ENCODE measurements at regions not wholly inside any gene's neighbourhood (a gene's known extent, or its start where the extent isn't known, plus 50 kb on each side); places are given as distances from the start of the nearest gene placed in this dataset.
A peak's percentile ranks its signal among the peaks of the same experiment; 100 is the strongest.
"Not testable (repeated sequence)": the region's sequence is repeated elsewhere in the genome, so short reads cannot be mapped to it uniquely, and the experiment has no call there.

DNA sequence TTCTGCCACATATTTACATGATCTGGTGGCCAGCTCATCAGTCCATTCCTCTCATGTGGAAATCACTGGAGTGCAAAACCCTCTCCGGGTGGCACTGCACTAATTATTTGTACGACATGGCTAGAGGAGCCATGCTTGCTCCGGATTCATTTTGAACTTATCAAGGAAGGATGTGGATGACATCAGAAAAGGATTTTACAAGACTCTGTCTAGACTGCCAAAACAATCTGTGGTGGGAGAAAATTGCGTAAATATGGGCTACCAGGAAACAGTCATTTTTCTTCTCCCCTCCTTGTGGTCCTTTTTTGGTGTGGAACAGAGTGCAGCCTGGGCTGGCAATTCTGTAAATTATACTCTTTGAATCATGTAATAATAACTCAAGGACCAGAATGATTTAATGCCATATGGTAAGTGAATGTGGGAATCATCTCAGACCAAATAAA is 123.4 kb upstream of the IFNE start:
- peak; percentile 95 for DNase-seq

DNA sequence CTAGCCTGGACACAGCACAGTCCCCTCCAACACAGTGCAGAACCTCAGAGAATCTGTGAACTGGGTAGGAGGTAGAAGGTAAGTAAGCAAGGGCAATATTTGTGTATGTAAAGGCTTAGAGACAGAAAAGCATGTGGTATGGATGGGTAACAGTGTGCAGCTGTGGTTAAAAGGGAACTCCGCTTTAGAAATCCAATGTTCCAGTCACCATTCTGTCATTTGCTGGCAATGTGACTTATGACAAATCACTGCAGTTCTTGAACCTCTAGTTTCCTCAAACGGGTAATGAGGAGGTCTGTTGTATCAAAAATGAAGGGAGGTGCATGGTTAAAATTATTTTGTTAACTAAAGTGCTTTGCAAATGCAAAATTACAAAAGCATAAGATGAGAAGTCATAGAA is 125.5 kb upstream of the IFNE start:
- no peak for DNase-seq

DNA sequence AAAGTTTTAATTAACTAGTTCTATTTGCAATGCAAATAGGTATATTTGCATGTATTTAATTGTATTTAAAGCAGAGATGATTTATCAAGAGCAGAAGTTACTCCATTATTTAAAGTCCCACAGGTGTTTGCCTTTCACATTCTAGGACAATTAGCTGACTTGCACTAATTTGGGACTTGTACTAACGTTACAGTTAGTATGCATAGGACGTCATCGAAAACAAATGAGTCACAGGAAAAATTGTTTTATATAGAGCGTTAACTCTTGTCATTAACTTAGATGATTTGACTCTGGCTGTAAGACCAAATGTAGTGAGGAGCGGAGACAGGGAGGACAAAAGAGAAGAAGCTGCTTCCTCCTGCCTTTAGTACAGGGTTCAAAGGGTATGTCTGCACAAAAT is 126.1 kb upstream of the IFNE start:
- no peak for DNase-seq

DNA sequence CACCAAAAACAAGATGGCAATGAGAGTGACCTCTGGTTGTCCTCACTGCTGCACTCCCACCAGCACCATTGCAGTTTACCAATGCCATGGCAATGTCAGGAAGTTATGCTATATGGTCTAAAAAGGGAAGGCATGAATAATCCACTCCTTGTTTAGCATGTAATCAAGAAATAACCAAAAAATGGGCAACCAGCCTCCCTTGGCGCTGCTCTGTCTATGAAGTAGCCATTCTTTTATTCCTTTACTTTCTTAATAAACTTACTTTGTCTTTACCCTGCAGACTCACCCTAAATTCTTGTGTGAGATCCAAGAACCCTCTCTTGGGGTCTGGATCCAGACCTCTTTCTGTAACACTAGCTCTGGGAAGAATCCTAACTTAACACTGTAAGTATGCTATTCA is 127.4 kb upstream of the IFNE start:
- DNase-seq: no peak

DNA sequence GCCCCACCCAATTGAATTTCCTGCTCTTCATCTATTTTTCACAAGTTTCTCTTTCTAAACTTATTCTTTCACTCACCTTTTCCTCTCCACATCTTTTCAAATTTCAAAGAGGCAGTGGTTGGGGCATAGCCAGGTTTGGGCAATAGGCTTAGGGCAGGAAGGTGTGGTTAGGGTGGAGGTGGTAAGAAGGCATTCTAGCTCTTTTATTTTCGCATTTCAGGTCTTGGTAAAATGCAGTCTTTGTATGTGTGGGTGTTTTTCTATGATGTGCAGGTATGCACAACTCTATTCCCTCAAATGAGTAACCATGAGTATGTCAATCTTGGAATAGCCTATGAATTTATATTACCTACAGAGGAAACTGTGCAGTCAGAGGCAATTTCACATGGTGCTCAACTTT is 129.8 kb upstream of the IFNE start:
- DNase-seq: no peak

DNA sequence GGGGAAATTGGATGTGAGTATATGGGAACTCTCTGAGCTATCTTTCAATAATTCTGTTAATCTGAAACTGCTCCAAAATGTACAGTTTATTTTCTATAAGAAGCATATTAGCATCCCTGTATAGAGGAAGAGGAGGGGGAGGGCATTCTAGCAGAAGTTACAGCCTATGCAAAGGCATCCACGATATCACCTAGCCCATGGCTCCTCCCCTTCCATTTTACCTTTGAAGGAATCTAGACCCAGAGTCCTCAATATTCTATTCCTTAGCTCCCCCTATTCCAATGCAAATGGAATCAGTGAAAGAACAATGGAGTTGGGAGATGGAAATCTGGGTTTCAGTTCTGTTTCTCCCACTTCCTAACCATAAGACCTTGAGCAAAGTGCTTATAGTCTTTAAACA is 132.9 kb upstream of the IFNE start:
- no peak for DNase-seq

DNA sequence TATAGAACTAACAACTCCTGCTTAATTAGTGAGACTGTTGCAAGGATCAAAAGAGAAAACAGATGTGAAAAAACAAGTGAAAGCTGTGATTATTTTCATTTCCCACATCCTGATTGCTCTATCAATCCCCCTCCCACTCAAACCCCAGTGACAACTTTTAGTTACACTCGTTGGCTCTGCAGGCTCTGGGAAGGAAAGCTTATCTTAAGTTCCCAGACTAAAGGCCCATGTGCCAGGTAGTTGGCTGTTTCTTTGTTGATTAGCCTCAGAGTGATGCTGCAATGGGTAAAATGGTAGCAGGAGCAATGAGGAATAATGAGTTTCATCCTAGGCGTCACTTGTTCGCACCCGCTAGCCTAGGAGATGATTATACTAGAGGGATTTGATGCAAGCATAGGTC is 133.3 kb upstream of the IFNE start:
- no peak for DNase-seq

DNA sequence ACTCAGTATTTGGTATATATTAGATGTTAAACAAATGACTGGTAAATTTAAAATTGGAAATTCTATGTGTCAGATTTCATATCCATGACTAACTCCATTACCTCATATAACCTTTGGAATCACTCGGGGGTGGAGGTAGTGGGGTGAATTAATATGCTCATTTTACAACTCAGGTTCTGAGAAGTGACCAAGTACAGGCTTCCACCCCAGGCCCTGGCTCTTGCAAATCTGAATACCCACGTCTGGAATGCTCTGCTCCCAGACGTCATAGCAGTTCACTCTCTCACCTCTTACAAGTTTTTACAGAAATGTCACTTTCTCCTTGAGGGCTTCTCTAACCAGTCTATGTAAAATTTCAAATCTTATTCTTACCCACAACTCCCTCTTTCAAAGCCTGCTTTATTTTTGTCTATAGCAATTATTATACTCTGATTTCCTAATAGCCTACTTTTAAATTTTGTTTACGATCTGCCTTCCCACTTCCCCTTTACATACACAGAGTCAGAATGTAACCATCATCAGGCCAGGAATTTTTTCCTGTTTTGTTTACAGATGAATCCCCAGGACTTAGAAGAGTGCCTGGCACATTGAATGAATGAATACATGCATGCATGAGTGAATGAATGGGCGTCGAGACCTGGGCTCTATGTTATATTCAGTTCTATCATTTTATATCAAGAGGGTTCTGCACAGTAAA is 134.1 kb upstream of the IFNE start:
- DNase-seq: peak; percentile 95

DNA sequence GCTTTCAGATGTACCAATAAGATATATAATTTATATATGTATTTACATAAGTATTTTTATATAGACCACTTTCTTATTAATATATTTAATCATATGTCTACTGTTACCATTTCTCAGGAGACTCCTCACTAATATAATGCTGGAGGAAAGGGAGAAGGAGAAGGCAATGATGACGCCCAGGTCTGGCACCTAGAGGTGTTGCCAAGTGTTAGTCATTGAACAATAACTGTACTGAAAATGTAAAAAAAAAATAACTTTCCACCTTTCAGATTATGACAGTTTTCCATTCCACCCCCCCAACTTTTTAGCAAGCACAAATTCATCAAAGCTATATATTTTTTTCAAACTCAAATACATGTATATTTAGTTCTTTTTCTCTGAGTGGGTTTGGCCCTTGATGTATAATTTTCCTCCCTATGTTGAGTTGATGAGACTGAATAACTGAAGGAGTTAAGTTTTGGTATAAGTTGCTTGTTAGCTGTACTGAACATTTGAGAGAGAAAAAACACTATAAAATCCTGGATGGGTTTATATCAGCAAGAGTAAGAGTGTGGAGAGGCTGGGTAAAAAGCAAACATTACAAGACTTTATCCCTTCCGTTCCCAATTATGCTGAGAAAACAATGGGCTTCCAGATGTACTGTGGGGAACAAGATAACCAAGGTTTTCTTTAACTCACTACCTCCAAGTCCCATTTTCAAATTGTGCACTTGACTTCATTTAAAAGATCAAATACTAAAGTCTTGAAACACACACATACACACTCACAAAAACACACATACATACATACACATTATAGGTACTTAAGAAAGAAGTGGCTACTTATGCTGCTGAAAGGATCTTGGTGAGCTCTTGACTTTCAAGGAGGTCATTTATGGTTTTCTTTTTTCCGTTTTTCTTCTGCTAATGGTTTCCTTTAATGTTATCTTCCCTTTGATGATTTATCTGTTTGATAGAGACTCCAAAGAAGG is 142.8 kb upstream of the IFNE start:
- DNase-seq: no peak

DNA sequence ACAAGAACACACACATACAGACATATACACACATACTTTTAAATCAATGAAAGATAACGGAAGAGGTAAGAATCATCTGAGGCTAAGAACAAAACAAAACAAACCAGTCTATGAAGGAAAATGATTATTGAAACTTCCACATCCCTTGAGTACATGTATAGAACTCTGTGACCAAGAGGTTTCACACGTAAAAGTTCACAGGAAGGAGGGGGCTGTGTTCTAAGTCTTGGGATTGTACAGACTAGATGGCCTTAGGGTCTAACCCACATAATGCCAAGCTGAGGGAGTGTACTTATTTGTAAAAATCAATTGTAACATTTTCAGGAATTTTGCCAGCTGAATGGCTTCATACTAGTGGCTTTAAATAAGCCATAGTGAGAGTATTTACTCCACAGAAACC is 144.4 kb upstream of the IFNE start:
- no peak for DNase-seq

DNA sequence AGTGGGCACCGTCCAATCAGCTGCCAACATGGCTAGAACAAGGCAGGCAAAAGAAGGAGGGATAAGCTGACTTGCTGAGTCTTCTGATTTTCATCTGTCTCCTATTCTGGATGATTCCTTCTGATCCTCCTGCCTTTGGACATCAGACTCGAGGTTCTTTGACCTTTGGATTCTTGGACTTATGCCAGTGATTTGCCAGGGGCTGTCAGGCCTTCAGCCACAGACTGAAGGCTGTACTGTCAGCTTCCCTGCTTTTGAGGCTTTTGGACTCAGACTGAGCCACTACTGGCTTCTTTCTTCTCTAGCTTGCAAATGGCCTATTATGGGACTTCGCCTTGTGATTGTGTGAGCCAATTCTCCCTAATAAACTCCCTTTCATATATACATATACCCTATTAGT is 146.8 kb upstream of the IFNE start:
- DNase-seq: not testable (repeated sequence)

DNA sequence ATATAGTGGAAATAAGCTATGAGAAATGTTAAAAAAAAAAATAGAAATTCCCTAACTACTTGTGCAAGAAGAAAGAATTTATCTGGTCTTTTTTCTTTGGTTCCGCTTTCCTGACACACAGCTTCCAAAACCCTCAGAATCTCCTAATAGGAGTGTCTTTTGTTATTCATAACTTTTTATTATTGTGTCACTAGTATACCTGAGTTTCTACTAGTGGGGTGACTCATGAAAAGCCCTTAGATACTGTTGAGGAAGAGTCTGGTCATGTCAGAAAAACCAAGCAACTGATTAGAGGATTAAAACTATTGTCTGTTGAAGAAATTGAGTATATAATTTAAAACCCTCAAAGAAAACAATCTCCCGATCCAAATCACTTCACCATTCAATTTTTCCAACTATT is 152.8 kb upstream of the IFNE start:
- DNase-seq: no peak

DNA sequence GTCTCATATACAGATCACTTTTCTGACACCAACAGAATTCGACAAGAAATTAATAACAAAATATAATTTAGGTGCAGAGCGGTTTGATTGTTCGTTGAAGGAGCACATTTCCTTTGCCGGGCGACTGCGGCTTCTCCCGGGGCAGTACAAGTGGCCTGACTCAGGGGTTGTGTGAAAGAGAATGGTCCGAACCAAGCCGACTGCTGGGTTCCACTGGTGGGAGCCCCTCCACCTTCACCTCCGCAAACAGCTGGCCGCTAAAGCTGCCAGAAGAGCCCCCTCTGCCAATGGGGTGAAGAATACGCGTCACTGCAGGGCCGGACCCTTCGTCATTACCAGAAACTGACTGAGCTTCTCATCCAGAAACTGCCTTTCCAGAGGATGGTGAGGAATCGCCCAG is 156.0 kb upstream of the IFNE start:
- no peak for DNase-seq

DNA sequence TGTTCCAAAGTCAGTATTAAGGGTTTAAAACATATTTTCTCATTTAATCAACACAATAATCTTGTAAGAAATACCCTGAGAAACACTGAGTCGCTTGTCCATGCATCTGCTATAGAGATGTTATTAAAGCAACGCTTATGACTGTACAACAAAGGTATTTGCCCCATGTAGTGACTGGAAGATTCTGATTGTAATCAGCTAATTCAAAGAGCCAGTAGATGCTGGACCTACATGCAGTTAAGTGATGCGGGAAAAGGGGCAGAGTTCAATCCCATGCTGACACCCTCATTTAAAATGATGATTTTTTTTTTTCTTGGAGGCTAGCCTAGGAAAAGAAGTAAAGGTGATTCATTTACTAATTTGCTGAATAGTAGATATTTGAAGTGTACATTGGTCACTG is 149.3 kb upstream of the MTAP start:
- DNase-seq: peak; percentile 77

DNA sequence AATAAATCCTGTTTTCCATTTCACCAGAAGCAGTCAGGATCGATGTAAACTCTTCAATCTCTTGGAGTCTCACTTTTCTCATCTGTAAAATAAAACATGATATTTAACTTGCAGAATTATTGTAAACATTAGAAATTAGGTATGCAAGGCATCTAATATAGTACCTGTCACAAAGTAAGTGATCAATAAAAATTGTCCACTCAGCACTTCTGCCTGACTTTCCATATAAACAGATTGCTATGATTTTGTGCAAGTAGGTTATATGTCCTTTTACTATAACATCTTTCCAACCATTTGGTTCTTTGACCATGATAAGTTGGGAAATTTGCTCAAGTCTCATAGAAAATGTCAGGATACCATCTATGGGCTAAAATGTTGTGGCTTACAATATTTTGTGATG is 148.8 kb upstream of the MTAP start:
- no peak for DNase-seq

DNA sequence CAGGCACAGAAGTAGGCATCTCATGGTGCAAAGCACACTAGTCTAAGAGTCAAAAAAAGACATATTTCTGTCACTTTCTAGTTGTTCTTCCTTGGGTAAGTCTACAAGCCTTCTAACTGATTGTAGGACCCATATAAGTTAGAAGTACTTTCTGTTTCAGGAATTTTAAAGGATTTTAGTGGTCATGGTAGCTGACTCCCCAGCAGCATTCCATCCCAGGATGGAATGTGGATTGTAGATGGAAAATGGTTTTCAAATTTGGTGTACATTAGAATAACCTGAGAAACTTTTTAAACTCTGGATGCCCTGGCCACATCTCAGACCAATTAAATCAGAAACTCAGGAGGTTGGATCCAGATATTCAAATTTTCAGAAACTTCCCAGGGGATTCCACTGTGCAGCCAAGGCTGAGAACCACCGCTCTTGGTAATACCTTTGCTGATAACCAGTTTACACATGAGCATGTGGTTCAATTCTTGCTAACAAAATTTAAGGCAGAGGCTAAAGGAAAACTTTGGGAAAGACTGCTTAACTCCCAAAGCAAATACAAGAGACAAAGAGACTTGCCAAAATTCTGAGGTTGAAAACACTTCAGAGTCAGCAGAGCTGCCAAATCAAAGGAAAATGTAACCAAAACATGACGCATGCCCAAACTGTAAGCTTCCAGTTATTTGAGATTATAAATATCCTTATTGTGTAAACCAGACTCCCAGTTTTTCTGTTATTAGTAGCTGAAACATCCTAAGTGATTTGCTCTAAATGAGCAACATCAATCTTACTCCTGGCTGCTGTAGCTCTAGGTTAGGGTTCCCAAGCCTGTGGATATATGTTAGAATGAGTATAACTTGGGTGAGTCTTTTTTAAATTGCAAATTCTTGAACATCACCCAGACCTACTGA is 145.4 kb upstream of the MTAP start:
- peak; percentile 82 for DNase-seq

DNA sequence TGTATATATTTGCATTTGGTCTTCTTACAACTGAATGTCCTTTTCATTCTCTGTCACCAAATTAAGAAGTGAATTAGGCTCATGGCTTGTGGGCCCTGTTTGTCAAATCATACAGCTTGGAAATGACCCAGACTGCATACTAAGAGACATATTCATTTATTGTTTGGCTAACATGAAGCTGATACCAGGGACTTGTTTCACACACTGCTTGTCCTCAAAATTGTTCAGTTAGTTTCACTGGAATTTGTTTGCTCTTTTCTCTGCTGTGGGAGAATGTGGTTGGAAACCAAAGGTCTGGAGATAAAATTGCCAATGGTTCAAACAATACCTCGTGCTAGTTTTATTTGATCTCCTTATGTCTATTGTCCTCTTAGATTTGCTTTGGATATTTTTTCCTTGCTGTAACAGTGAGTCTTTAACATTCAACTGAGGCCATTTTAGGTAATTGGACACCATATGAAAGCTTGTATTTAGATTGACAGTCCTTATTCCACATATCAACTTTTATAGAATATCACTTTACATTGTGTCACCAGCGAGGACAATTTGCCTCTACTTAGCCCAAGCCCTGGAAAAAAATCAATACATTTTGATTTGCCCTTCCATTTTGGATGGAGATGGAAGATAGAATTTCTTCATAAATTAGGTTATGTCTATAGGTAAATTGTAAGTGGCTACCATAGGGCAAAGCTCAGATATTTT is 144.3 kb upstream of the MTAP start:
- DNase-seq: peak; percentile 41

DNA sequence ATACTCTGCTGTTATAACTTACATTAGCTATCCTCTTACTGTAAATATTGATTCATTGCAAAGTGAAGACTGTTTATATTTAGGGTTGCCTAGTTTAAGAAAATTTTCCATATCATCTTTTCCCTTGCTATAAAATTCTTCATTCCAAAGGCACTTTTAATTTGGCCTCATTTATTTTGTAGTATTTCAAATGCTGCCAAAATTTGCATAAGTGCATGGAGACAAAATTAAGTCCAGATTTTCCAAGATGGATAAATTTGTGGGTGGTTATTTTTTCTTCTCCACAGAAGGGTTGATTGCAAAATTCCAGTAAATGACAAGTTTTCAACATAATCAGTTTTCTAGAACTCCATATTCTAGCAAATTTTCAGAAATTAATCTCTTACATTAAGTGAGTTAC is 141.5 kb upstream of the MTAP start:
- DNase-seq: no peak

DNA sequence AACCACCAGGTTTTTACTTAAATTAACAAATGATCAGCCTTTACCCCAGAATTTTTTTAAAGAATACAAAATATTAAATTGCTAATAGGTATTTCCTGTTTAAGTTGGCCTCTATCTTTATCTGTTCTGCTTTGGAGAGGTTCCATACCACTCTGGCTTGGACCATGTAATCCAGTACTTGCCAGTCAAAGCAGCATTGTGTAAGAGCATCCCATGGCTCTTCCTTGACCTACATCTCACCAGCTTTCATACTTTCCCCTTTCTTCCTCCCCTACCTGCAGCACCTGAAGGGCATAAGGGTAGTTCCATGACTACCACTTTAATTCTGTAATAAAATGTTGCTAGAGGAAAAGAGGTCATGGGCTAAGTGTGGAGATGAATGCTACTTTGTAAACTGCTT is 140.8 kb upstream of the MTAP start:
- DNase-seq: peak; percentile 57

DNA sequence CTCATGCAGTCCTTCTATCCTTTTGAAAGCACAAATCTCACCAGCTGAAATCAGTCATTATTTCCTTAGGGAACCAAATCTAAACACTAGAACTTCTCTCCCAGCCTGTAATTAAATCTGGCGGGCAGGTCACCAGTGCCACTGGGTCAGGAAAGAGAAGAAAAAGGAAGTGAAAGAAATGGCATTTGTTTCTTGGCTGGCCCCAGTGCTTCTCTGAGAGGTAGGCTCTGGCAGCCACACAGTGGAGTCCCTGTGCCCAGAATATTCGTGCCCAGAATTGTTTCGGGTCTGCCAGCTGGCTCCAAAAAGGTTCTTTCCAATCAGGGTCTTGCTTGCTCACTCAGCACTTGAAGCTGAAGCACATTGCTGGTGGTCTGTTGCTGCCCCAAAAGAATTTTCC is 133.9 kb upstream of the MTAP start:
- no peak for DNase-seq

DNA sequence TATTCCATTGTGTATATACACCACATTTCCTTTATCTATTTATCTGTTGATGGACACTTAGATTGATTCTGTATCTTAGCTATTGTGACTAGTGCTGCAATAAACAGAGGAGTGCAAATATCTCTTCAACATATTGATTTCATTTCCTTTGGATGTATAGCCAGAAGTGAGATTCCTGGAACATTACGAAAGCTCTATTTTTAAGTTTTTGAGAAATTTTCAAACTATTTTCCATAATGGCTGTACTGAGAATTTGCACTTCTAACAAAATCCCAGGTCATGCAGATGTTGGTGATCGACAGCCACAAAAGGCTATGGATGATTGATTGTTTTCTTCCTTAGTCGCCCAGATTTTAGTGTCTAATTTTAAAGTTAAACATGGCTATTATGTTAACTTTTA is 132.7 kb upstream of the MTAP start:
- peak; percentile 46 for DNase-seq

DNA sequence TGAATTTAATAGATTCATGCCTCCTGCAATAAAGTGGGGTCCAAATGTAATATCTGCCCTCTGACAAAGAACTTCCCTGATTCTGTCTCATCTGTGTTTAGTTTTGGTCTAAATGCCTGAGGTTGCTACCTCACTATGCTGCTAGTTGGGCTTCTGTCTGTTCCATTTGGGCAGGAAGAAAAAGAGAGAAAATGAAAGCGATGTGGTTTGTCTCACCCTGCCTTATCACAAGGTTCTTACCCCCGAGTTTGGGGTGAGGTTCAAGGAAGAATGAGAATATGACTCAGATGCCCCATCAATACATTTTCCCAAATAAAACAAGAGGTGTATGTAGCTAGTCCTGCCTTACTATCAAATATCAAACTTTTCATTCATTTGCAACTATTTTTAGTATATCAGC is 132.1 kb upstream of the MTAP start:
- DNase-seq: peak; percentile 43

DNA sequence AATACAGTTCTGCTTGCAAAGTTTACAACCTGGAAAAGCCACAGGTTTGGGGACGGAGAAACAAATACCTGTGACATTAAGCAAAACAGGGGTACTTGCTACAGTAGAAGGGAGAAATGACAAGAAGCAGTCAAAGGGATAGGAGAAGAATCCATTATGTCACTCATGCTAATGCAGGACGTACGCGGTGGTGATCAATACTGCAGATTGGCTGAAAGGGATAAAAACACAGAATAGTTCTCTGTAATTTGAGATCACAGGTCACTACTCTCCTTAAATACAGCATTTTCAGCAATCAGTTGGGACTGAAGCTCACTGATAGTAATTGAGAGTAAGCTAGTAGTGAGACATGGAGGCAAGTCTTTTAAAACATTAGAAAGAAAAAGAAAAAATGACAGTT is 130.3 kb upstream of the MTAP start:
- no peak for DNase-seq

All from fibroblast of upper back skin (primary cell).